ENCODE measurements at regions not wholly inside any gene's neighbourhood (a gene's known extent, or its start where the extent isn't known, plus 50 kb on each side); places are given as distances from the start of the nearest gene placed in this dataset.

- no peak for DNase-seq
Observed at GRCh38 chr12:43008953-43009845, 419.7 kb upstream of the PRICKLE1 start.

GRCh38 chr12:43004908-43005307, 415.4 kb upstream of the PRICKLE1 start:
- DNase-seq = no peak

- no peak for DNase-seq
Observed at GRCh38 chr12:43004141-43004540, 414.6 kb upstream of the PRICKLE1 start.

- peak in 1 of 2 experiments; percentile 40 for DNase-seq
Observed at GRCh38 chr12:42996869-42997431, 407.4 kb upstream of the PRICKLE1 start.

GRCh38 chr12:42992826-42993225, 403.3 kb upstream of the PRICKLE1 start:
- DNase-seq = no peak

GRCh38 chr12:42990387-42990786, 400.8 kb upstream of the PRICKLE1 start:
- no peak for DNase-seq

- DNase-seq = peak; percentile 31 to 79
Observed at GRCh38 chr12:42987216-42987650, 397.7 kb upstream of the PRICKLE1 start.

- no peak for DNase-seq
Observed at GRCh38 chr12:42985506-42985905, 396.0 kb upstream of the PRICKLE1 start.

- DNase-seq = no peak
Observed at GRCh38 chr12:42982828-42983227, 393.3 kb upstream of the PRICKLE1 start.

GRCh38 chr12:42981379-42981778, 391.8 kb upstream of the PRICKLE1 start:
- DNase-seq = no peak

GRCh38 chr12:42980441-42980840, 390.9 kb upstream of the PRICKLE1 start:
- DNase-seq = no peak

GRCh38 chr12:42979746-42980145, 390.2 kb upstream of the PRICKLE1 start:
- DNase-seq = no peak

- DNase-seq = no peak
Observed at GRCh38 chr12:42978708-42979107, 389.2 kb upstream of the PRICKLE1 start.

GRCh38 chr12:42977451-42978230, 388.1 kb upstream of the PRICKLE1 start:
- DNase-seq = no peak

- no peak for DNase-seq
Observed at GRCh38 chr12:42976620-42977019, 387.1 kb upstream of the PRICKLE1 start.

GRCh38 chr12:42976122-42976521, 386.6 kb upstream of the PRICKLE1 start:
- no peak for DNase-seq

- DNase-seq = no peak
Observed at GRCh38 chr12:42969355-42969754, 379.8 kb upstream of the PRICKLE1 start.

- no peak for DNase-seq
Observed at GRCh38 chr12:42968426-42968825, 378.9 kb upstream of the PRICKLE1 start.

- DNase-seq = no peak
Observed at GRCh38 chr12:42967850-42968249, 378.3 kb upstream of the PRICKLE1 start.

- DNase-seq = no peak
Observed at GRCh38 chr12:42963988-42964387, 374.4 kb upstream of the PRICKLE1 start.

- no peak for DNase-seq
Observed at GRCh38 chr12:42962384-42962783, 372.8 kb upstream of the PRICKLE1 start.

GRCh38 chr12:42961395-42961794, 371.8 kb upstream of the PRICKLE1 start:
- DNase-seq = no peak

- peak in 1 of 2 experiments; percentile 25 for DNase-seq
Observed at GRCh38 chr12:42960087-42960527, 370.6 kb upstream of the PRICKLE1 start.
